K562 (cell line): ENCODE measurements at regions not wholly inside any gene's neighbourhood (a gene's known extent, or its start where the extent isn't known, plus 50 kb on each side); places are given as distances from the start of the nearest gene placed in this dataset.

Source experiments
- ATAC-seq: fragments of 200-7000 bp; cut with Tn5 transposase; 3 replicates; pipeline ENCODE4 v1.9.1; 2020; ENCODE audit warnings: moderate library complexity
- BruUV-seq: library from RNA; stranded (reverse); fragments of 400-500 nt; replicated peaks from 2 replicates; lab custom pipeline; 2021; lab: Mats Ljungman, UMichigan
- CTCF ChIA-PET: fragments of 300-600 bp; formaldehyde crosslinking; extraction: SDS; loops from one replicate; lab custom pipeline; 2021; ENCODE audit warnings: low intra/inter-chr PET ratio; lab: Yijun Ruan, JAX
- POLR2A ChIA-PET: fragments of 300-600, 350-650 bp; sonication (Branson Sonifier 250); formaldehyde crosslinking; extraction: SDS; loops from one replicate; lab custom pipeline; 2021; ENCODE audit warnings: antibody characterized with exemption, inconsistent platforms; lab: Yijun Ruan, JAX
- DNase-seq, 4 experiments: peaks; one replicate each; pipeline versions ENCODE4 v3.0.0 to v3.0.0-alpha.2; 2011 to 2018; ENCODE audit warnings: low spot score in 3 of 4, mixed read lengths in 3 of 4; ENCODE audit errors: extremely low read depth in 1 of 4
- FAIRE-seq: peaks from 2 replicates; lab custom pipeline; 2011; peaks lifted over from hg19 to GRCh38; lab: Jason Lieb, UNC
- H2AFZ ChIP-seq: 2 replicates; pipeline ENCODE4 v1.6.0; 2011; ENCODE audit warnings: low read depth, low read length, control low read depth, inconsistent platforms
- H3K27ac ChIP-seq: fragments of 200-600 bp; 3 replicates; pipeline ENCODE4 v1.8.0; 2011; ENCODE audit warnings: low read depth, mild to moderate bottlenecking, control low read depth, inconsistent platforms, low read length, moderate library complexity, mixed read lengths; ENCODE audit errors: extremely low read depth
- H3K27me3 ChIP-seq, 2 experiments: fragments of 300-600 bp in 1 of 2; 2 replicates in 1 of 2; 3 replicates in 1 of 2; pipeline versions ENCODE4 v1.6.0 to v1.8.0; 2011; ENCODE audit warnings: inconsistent platforms in 2 of 2, low read length in 2 of 2, mild to moderate bottlenecking in 1 of 2, mixed read lengths in 1 of 2, moderate library complexity in 1 of 2; ENCODE audit not compliant: control insufficient read depth in 2 of 2, insufficient read depth in 2 of 2
- H3K36me3 ChIP-seq: fragments of 300-600 bp; 3 replicates; pipeline ENCODE4 v1.8.0; 2011; ENCODE audit warnings: mild to moderate bottlenecking, low read length, inconsistent platforms; ENCODE audit not compliant: control insufficient read depth, insufficient read depth
- H3K4me1 ChIP-seq, 2 experiments: fragments of 200-600 bp in 1 of 2; replicated peaks in 1 of 2; 2 replicates in 1 of 2; 3 replicates in 1 of 2; pipeline versions ENCODE4 v1.5.1 to v1.8.0; 2011; ENCODE audit warnings: inconsistent platforms in 2 of 2, low read length in 2 of 2, mild to moderate bottlenecking in 1 of 2, mixed read lengths in 1 of 2, moderate library complexity in 1 of 2; ENCODE audit not compliant: control insufficient read depth in 2 of 2, insufficient read depth in 2 of 2
- H3K4me2 ChIP-seq: 2 replicates; pipeline ENCODE4 v1.6.1; 2011; ENCODE audit warnings: low read length, control low read depth, inconsistent platforms, mixed read lengths; ENCODE audit not compliant: insufficient read depth
- H3K4me3 ChIP-seq: fragments of 200-600 bp; sonication (generic), shearing (Covaris generic); 2 replicates; pipeline ENCODE4 v1.5.1; 2016; ENCODE audit warnings: control low read depth, inconsistent platforms
- H3K79me2 ChIP-seq: fragments of 200-600 bp; 3 replicates; pipeline ENCODE4 v1.8.0; 2011; ENCODE audit warnings: low read length, inconsistent platforms; ENCODE audit not compliant: control insufficient read depth, insufficient read depth
- H3K9ac ChIP-seq, 2 experiments: 2 replicates each; pipeline versions ENCODE4 v1.6.0 to v1.6.1; 2011; ENCODE audit warnings: low read depth in 2 of 2, low read length in 2 of 2, control low read depth in 1 of 2, inconsistent platforms in 1 of 2, mild to moderate bottlenecking in 1 of 2, mixed read lengths in 1 of 2; ENCODE audit not compliant: insufficient read depth in 1 of 2
- H3K9me1 ChIP-seq: one replicate; pipeline ENCODE4 v1.6.0; 2011; ENCODE audit warnings: inconsistent platforms, mild to moderate bottlenecking, low read length, moderate library complexity; ENCODE audit not compliant: control insufficient read depth, insufficient read depth
- H3K9me3 ChIP-seq: replicated peaks from 2 replicates; pipeline ENCODE4 v1.5.1; 2011; ENCODE audit warnings: low read depth, low read length, inconsistent platforms; ENCODE audit not compliant: control insufficient read depth, insufficient read depth
- H4K20me1 ChIP-seq: replicated peaks from 2 replicates; pipeline ENCODE4 v1.6.1; 2011; ENCODE audit warnings: low read length, inconsistent platforms, mixed read lengths; ENCODE audit not compliant: control insufficient read depth, insufficient read depth
- ARID2 ChIP-seq: fragments of 450-650 bp; IDR thresholded peaks from 2 replicates; pipeline ENCODE4 v1.6.1; 2017; ENCODE audit warnings: antibody characterized with exemption, mild to moderate bottlenecking
- CHD2 ChIP-seq: IDR thresholded peaks from 2 replicates; pipeline ENCODE4 v1.6.1; 2011; ENCODE audit warnings: low read depth, low read length
- HDAC8 ChIP-seq: fragments of 450-650 bp; IDR thresholded peaks from 2 replicates; pipeline ENCODE4 v1.6.1; 2016; ENCODE audit warnings: mild to moderate bottlenecking, missing genetic modification characterization, moderate library complexity, missing compliant biosample characterization
- HMGXB4 ChIP-seq: sonication (generic); formaldehyde crosslinking; IDR thresholded peaks from 2 replicates; pipeline ENCODE4 v1.8.1; 2023; ENCODE audit warnings: mild to moderate bottlenecking, missing genetic modification reagents
- JUN ChIP-seq, 2 experiments: sonication (generic) in 1 of 2; formaldehyde crosslinking in 1 of 2; IDR thresholded peaks; 2 replicates each; pipeline versions ENCODE4 v1.6.1 to v1.8.0; 2012 to 2022; ENCODE audit warnings: borderline replicate concordance in 2 of 2, mild to moderate bottlenecking in 2 of 2, improper control_type of control experiment in 1 of 2, low read depth in 1 of 2, low read length in 1 of 2, missing genetic modification reagents in 1 of 2
- ZNF212 ChIP-seq: fragments of 450-650 bp; formaldehyde crosslinking; IDR thresholded peaks from 2 replicates; pipeline ENCODE4 v1.4.0; 2020; ENCODE audit warnings: mild to moderate bottlenecking
- ZNF324 ChIP-seq: fragments of 250-450 bp; sonication (Bioruptor Pico); IDR thresholded peaks from 2 replicates; pipeline ENCODE4 v1.4.0; 2020; ENCODE audit warnings: mild to moderate bottlenecking
- WGBS: fragments of 100-300 bp; shearing (Covaris generic); methylation state at CpG from one replicate; pipeline ENCODE4 v1.1.6; 2016; ENCODE audit warnings: low coverage, mixed read lengths; ENCODE audit not compliant: insufficient coverage; ENCODE audit errors: missing lambda C conversion rate; 5-methylcytosine and 5-hydroxymethylcytosine counted together
- in situ Hi-C: fragments of 300-500 bp; cut with MboI; formaldehyde crosslinking; loops from 4 replicates; pipeline ENCODE4 v1.15.0; 2018; ENCODE audit warnings: inconsistent platforms, mixed read lengths
- intact Hi-C: fragments of 100-400 bp; cut with micrococcal nuclease; formaldehyde crosslinking; loops from 2 replicates; pipeline ENCODE4 v1.14.2; 2022

GRCh38 chr10:111926286-111926685, 257.3 kb downstream of the GPAM start:
- Histone ChIP-seq H3K27ac (no peak overlapping the region), H3K27me3 (no peaks in the 10 kb centered on the region), H3K9me3 (no peaks in the 10 kb centered on the region), H3K4me1 (no peaks in the 10 kb centered on the region), H3K9ac (no peak overlapping the region), H3K36me3 (no peaks in the 10 kb centered on the region), H3K79me2 (no peaks in the 10 kb centered on the region), H4K20me1 (no peaks in the 10 kb centered on the region), H3K4me2 (no peak overlapping the region), H3K4me3 (no peak overlapping the region), H3K9me1 (no peaks in the 10 kb centered on the region), H2AFZ (no peak overlapping the region)
- no peak for FAIRE-seq
- TF ChIP-seq ARID2 = no peak
- no peak for TF ChIP-seq JUN (IDR thresholded peaks at IDR 0.05; ENCODE audit: borderline replicate concordance, low read depth, low read length)
- TF ChIP-seq JUN (CRISPR knock-in tag; IDR thresholded peaks at IDR 0.05; ENCODE audit: borderline replicate concordance) = no peak
- no peak for TF ChIP-seq HDAC8
- TF ChIP-seq ZNF324 (CRISPR knock-in tag) = no peak
- TF ChIP-seq ZNF212 (CRISPR knock-in tag) = no peak
- no peak for TF ChIP-seq CHD2
- no peak for TF ChIP-seq HMGXB4
- intact Hi-C loops = no loop called here
- 2% methylated on average over 6 of the region's 6 CpGs for WGBS
- POLR2A ChIA-PET = no interaction called here
- in situ Hi-C loops = no loop called here
- no peak for ATAC-seq
- no TSS peak for BruUV-seq
- DNase-seq = no peak
- CTCF ChIA-PET = no interaction called here
